Brain microvascular endothelial cell (primary cell): ENCODE measurements at regions not wholly inside any gene's neighbourhood (a gene's known extent, or its start where the extent isn't known, plus 50 kb on each side); places are given as distances from the start of the nearest gene placed in this dataset.

Source experiments
- DNase-seq: peaks from one replicate; pipeline ENCODE4 v3.0.0-alpha.2; 2020
- H3K27ac ChIP-seq: fragments of 250-450 bp; sonication (Bioruptor Pico); 2 replicates; pipeline ENCODE4 v1.5.1; 2020; ENCODE audit warnings: mild to moderate bottlenecking, moderate library complexity
- H3K27me3 ChIP-seq: fragments of 250-450 bp; sonication (Bioruptor Pico); replicated peaks from 2 replicates; pipeline ENCODE4 v1.5.1; 2020; ENCODE audit warnings: mild to moderate bottlenecking
- H3K36me3 ChIP-seq: fragments of 250-450 bp; sonication (Bioruptor Pico); replicated peaks from 2 replicates; pipeline ENCODE4 v1.5.1; 2020; ENCODE audit warnings: mild to moderate bottlenecking
- H3K4me3 ChIP-seq: 2 replicates; pipeline ENCODE4 v1.5.1; 2011; ENCODE audit warnings: low read depth, mild to moderate bottlenecking, control low read depth, low read length, moderate library complexity
- CTCF ChIP-seq: IDR thresholded peaks from 2 replicates; pipeline ENCODE4 v1.5.1; 2011; ENCODE audit warnings: low read depth, mild to moderate bottlenecking, moderate library complexity, low read length, control low read depth, inconsistent platforms; ENCODE audit errors: missing control alignments
- in situ Hi-C: cut with HindIII; loops from 2 replicates; pipeline ENCODE4 v1.10.0; 2017; ENCODE audit warnings: low sequenced_read_pairs, low pct_ligation_motif_present

- H3K4me3 ChIP-seq: no peak overlapping the region
- no peak for TF ChIP-seq CTCF
- DNase-seq: no peak
- H3K27ac ChIP-seq: no peak overlapping the region
- H3K27me3 ChIP-seq: no peaks in the 10 kb centered on the region
- in situ Hi-C loops: no loop called here
- H3K36me3 ChIP-seq: no peaks in the 10 kb centered on the region
Measured at GRCh38 chr2:8159966-8160603, 521.8 kb upstream of the ID2 start.

- no peak overlapping the region for H3K27ac ChIP-seq
- H3K27me3 ChIP-seq: no peaks in the 10 kb centered on the region
- DNase-seq: no peak
- no peaks in the 10 kb centered on the region for H3K36me3 ChIP-seq
- no peak overlapping the region for H3K4me3 ChIP-seq
- TF ChIP-seq CTCF: no peak
- in situ Hi-C loops: no loop called here
Measured at GRCh38 chr2:8160959-8161358, 520.9 kb upstream of the ID2 start.

- no peak for TF ChIP-seq CTCF
- Histone ChIP-seq H3K4me3 (no peak overlapping the region), H3K27me3 (no peaks in the 10 kb centered on the region), H3K36me3 (no peaks in the 10 kb centered on the region), H3K27ac (no peak overlapping the region)
- in situ Hi-C loops: no loop called here
- DNase-seq: peak; percentile 47
Measured at GRCh38 chr2:8162552-8162951, 519.3 kb upstream of the ID2 start.

GRCh38 chr2:8165550-8165949 is 516.3 kb upstream of the ID2 start:
- H3K27me3 ChIP-seq: no peaks in the 10 kb centered on the region
- DNase-seq: no peak
- H3K36me3 ChIP-seq: no peaks in the 10 kb centered on the region
- in situ Hi-C loops: no loop called here
- no peak overlapping the region for H3K27ac ChIP-seq
- TF ChIP-seq CTCF: no peak
- H3K4me3 ChIP-seq: no peak overlapping the region

GRCh38 chr2:8168022-8168717 is 513.7 kb upstream of the ID2 start:
- no peak for DNase-seq
- TF ChIP-seq CTCF: no peak
- Histone ChIP-seq H3K27ac (peak overlapping the region; percentile 87), H3K36me3 (no peaks in the 10 kb centered on the region), H3K4me3 (no peak overlapping the region), H3K27me3 (no peaks in the 10 kb centered on the region)
- in situ Hi-C loops: no loop called here

GRCh38 chr2:8168876-8169424 is 512.9 kb upstream of the ID2 start:
- TF ChIP-seq CTCF: no peak
- H3K27ac ChIP-seq: peak overlapping the region; percentile 87
- no peak overlapping the region for H3K4me3 ChIP-seq

More at GRCh38 chr2:8168876-8169424, 512.9 kb upstream of the ID2 start:
- Histone ChIP-seq H3K27me3 (no peaks in the 10 kb centered on the region), H3K36me3 (no peaks in the 10 kb centered on the region)
- peak; percentile 44 for DNase-seq
- in situ Hi-C loops: no loop called here
